ENCODE measurements at regions not wholly inside any gene's neighbourhood (a gene's known extent, or its start where the extent isn't known, plus 50 kb on each side); places are given as distances from the start of the nearest gene placed in this dataset.

DNA sequence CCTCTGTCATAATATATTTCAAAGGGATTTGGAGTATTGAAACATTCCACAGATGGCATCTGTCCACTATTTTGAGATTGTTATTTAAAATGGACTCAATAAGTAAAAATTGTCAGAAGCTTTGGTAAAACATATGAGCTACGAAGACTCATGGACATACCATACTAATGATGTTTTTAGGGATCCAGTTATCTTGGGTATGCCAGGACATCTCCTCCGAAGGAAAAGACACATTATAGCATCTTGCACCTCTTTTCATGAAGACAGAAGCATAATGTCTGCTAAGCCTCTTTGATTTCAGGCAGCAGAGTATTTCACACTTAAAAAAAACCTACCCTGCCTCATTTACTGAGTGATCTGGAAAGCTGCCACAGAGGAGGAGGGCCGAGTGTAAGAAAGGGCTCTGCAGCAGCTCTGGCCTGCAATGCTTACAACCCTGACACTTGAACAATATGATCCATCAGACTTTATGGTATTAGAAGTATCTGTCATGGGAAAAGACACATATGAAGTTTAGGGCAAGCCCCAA lies 284.8 kb downstream of the TUSC7 start:
- TF ChIP-seq POLR2AphosphoS5 (IDR thresholded peaks at IDR 0.05) (no peak), POLR2A (IDR thresholded peaks at IDR 0.05) (no peak), EP300 (IDR thresholded peaks at IDR 0.05) (no peak)
- TF ChIP-seq, protein P1, sequence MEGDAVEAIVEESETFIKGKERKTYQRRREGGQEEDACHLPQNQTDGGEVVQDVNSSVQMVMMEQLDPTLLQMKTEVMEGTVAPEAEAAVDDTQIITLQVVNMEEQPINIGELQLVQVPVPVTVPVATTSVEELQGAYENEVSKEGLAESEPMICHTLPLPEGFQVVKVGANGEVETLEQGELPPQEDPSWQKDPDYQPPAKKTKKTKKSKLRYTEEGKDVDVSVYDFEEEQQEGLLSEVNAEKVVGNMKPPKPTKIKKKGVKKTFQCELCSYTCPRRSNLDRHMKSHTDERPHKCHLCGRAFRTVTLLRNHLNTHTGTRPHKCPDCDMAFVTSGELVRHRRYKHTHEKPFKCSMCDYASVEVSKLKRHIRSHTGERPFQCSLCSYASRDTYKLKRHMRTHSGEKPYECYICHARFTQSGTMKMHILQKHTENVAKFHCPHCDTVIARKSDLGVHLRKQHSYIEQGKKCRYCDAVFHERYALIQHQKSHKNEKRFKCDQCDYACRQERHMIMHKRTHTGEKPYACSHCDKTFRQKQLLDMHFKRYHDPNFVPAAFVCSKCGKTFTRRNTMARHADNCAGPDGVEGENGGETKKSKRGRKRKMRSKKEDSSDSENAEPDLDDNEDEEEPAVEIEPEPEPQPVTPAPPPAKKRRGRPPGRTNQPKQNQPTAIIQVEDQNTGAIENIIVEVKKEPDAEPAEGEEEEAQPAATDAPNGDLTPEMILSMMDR (IDR thresholded peaks at IDR 0.05): no peak
